Hematopoietic multipotent progenitor cell (in vitro differentiated cells): ENCODE measurements at regions not wholly inside any gene's neighbourhood (a gene's known extent, or its start where the extent isn't known, plus 50 kb on each side); places are given as distances from the start of the nearest gene placed in this dataset.

Experiments used
- DNase-seq, 3 donors: peaks; one replicate each; pipeline ENCODE4 v3.0.0-alpha.2; 2011 to 2015; ENCODE audit warnings: low read depth in 2 of 3, low spot score in 2 of 3

GRCh38 chr2:220192994-220193753 is 565.7 kb downstream of the SLC4A3 start:
- no peak for DNase-seq

GRCh38 chr2:220194630-220195584 is 567.5 kb downstream of the SLC4A3 start:
- DNase-seq, result no peak

GRCh38 chr2:220198896-220199295 is 571.5 kb downstream of the SLC4A3 start:
- no peak for DNase-seq

GRCh38 chr2:220202066-220202465 is 574.6 kb downstream of the SLC4A3 start:
- DNase-seq, result no peak

- no peak for DNase-seq
Measured at GRCh38 chr2:220209093-220209492, 581.7 kb downstream of the SLC4A3 start.

- no peak for DNase-seq
Measured at GRCh38 chr2:220209751-220210150, 582.3 kb downstream of the SLC4A3 start.

- DNase-seq, result no peak
Measured at GRCh38 chr2:220212296-220213080, 585.1 kb downstream of the SLC4A3 start.

- no peak for DNase-seq
Measured at GRCh38 chr2:220215785-220216184, 588.4 kb downstream of the SLC4A3 start.

GRCh38 chr2:220219371-220219770 is 591.9 kb downstream of the SLC4A3 start:
- no peak for DNase-seq

GRCh38 chr2:220220009-220220408 is 592.6 kb downstream of the SLC4A3 start:
- DNase-seq, result no peak

GRCh38 chr2:220221992-220222391 is 594.6 kb downstream of the SLC4A3 start:
- no peak for DNase-seq

GRCh38 chr2:220224691-220225543 is 597.5 kb downstream of the SLC4A3 start:
- DNase-seq, result no peak

- DNase-seq, result no peak
Measured at GRCh38 chr2:220226076-220226475, 598.6 kb downstream of the SLC4A3 start.

- DNase-seq, result no peak
Measured at GRCh38 chr2:220226546-220226945, 599.1 kb downstream of the SLC4A3 start.

- DNase-seq, result no peak
Measured at GRCh38 chr2:220227266-220227920, 600.0 kb downstream of the SLC4A3 start.

- no peak for DNase-seq
Measured at GRCh38 chr2:220228310-220229006, 601.0 kb downstream of the SLC4A3 start.

- DNase-seq, result no peak
Measured at GRCh38 chr2:220240641-220241040, 613.2 kb downstream of the SLC4A3 start.

- DNase-seq, result no peak
Measured at GRCh38 chr2:220241423-220241822, 614.0 kb downstream of the SLC4A3 start.

GRCh38 chr2:220243571-220243970 is 616.1 kb downstream of the SLC4A3 start:
- DNase-seq, result no peak
